ENCODE measurements at regions not wholly inside any gene's neighbourhood (a gene's known extent, or its start where the extent isn't known, plus 50 kb on each side); places are given as distances from the start of the nearest gene placed in this dataset.

GRCh38 chr12:90520002-90520734 lies 434.8 kb downstream of the CCER1 start:
- Histone ChIP-seq H3K36me3 (no peaks in the 10 kb centered on the region), H3K27me3 (replicated peaks) (no peaks in the 10 kb centered on the region), H3K9me3 (replicated peaks) (no peaks in the 10 kb centered on the region), H3K4me1 (replicated peaks) (no peaks in the 10 kb centered on the region), H3K4me3 (no peak overlapping the region), H3K27ac (no peak overlapping the region)
- no peak for DNase-seq (ENCODE audit: low read depth in 1 of 2, low spot score in 2 of 2)

- H3K4me1 ChIP-seq (replicated peaks): no peaks in the 10 kb centered on the region
- DNase-seq (ENCODE audit: low read depth in 1 of 2, low spot score in 2 of 2): no peak
- no peaks in the 10 kb centered on the region for H3K36me3 ChIP-seq
- no peak overlapping the region for H3K27ac ChIP-seq
- H3K4me3 ChIP-seq: no peak overlapping the region
- H3K9me3 ChIP-seq (replicated peaks): no peaks in the 10 kb centered on the region
- no peaks in the 10 kb centered on the region for H3K27me3 ChIP-seq (replicated peaks)
Measured at GRCh38 chr12:90519285-90519684, 435.7 kb downstream of the CCER1 start.

- H3K36me3 ChIP-seq: no peaks in the 10 kb centered on the region
- no peaks in the 10 kb centered on the region for H3K27me3 ChIP-seq (replicated peaks)
- H3K4me3 ChIP-seq: no peak overlapping the region
- no peaks in the 10 kb centered on the region for H3K9me3 ChIP-seq (replicated peaks)
- no peak for DNase-seq (ENCODE audit: low read depth in 1 of 2, low spot score in 2 of 2)
- H3K27ac ChIP-seq: no peak overlapping the region
- H3K4me1 ChIP-seq (replicated peaks): no peaks in the 10 kb centered on the region
Measured at GRCh38 chr12:90515199-90516175, 439.5 kb downstream of the CCER1 start.

- Histone ChIP-seq H3K27me3 (replicated peaks) (no peaks in the 10 kb centered on the region), H3K4me3 (no peak overlapping the region), H3K9me3 (replicated peaks) (no peaks in the 10 kb centered on the region), H3K27ac (no peak overlapping the region), H3K4me1 (replicated peaks) (no peaks in the 10 kb centered on the region), H3K36me3 (no peaks in the 10 kb centered on the region)
- no peak for DNase-seq (ENCODE audit: low read depth in 1 of 2, low spot score in 2 of 2)
Measured at GRCh38 chr12:90514325-90514724, 440.7 kb downstream of the CCER1 start.

- no peak overlapping the region for H3K27ac ChIP-seq
- H3K9me3 ChIP-seq (replicated peaks): no peaks in the 10 kb centered on the region
- no peak overlapping the region for H3K4me3 ChIP-seq
- no peak for DNase-seq (ENCODE audit: low read depth in 1 of 2, low spot score in 2 of 2)
- no peaks in the 10 kb centered on the region for H3K27me3 ChIP-seq (replicated peaks)
- no peaks in the 10 kb centered on the region for H3K36me3 ChIP-seq
- no peaks in the 10 kb centered on the region for H3K4me1 ChIP-seq (replicated peaks)
Measured at GRCh38 chr12:90512518-90512917, 442.5 kb downstream of the CCER1 start.

- Histone ChIP-seq H3K4me1 (replicated peaks) (no peaks in the 10 kb centered on the region), H3K27ac (no peak overlapping the region), H3K9me3 (replicated peaks) (no peaks in the 10 kb centered on the region), H3K36me3 (no peaks in the 10 kb centered on the region), H3K27me3 (replicated peaks) (no peaks in the 10 kb centered on the region), H3K4me3 (no peak overlapping the region)
- DNase-seq (ENCODE audit: low read depth in 1 of 2, low spot score in 2 of 2): no peak
Measured at GRCh38 chr12:90510948-90511347, 444.0 kb downstream of the CCER1 start.

- no peak for DNase-seq (ENCODE audit: low read depth in 1 of 2, low spot score in 2 of 2)
- Histone ChIP-seq H3K27ac (no peak overlapping the region), H3K27me3 (replicated peaks) (no peaks in the 10 kb centered on the region), H3K36me3 (no peaks in the 10 kb centered on the region), H3K9me3 (replicated peaks) (no peaks in the 10 kb centered on the region; the same call in 1 of the 2 replicates), H3K4me3 (no peak overlapping the region), H3K4me1 (replicated peaks) (no peaks in the 10 kb centered on the region)
Measured at GRCh38 chr12:90504806-90505205, 450.2 kb downstream of the CCER1 start.

- no peaks in the 10 kb centered on the region for H3K4me1 ChIP-seq (replicated peaks)
Measured at GRCh38 chr12:90502070-90502469, 452.9 kb downstream of the CCER1 start.

GRCh38 chr12:90501412-90501811 lies 453.6 kb downstream of the CCER1 start:
- Histone ChIP-seq H3K27ac (no peak overlapping the region), H3K4me3 (no peak overlapping the region), H3K9me3 (replicated peaks) (no peaks in the 10 kb centered on the region; the same call in 1 of the 2 replicates), H3K36me3 (no peaks in the 10 kb centered on the region), H3K4me1 (replicated peaks) (no peaks in the 10 kb centered on the region), H3K27me3 (replicated peaks) (no peaks in the 10 kb centered on the region)
- no peak for DNase-seq (ENCODE audit: low read depth in 1 of 2, low spot score in 2 of 2)

More at GRCh38 chr12:90502070-90502469, 452.9 kb downstream of the CCER1 start:
- H3K4me3 ChIP-seq: no peak overlapping the region
- no peaks in the 10 kb centered on the region; the same call in 1 of the 2 replicates for H3K9me3 ChIP-seq (replicated peaks)
- no peak for DNase-seq (ENCODE audit: low read depth in 1 of 2, low spot score in 2 of 2)
- H3K27me3 ChIP-seq (replicated peaks): no peaks in the 10 kb centered on the region
- no peak overlapping the region for H3K27ac ChIP-seq
- no peaks in the 10 kb centered on the region for H3K36me3 ChIP-seq

- Histone ChIP-seq H3K4me3 (no peak overlapping the region), H3K27me3 (replicated peaks) (no peaks in the 10 kb centered on the region), H3K4me1 (replicated peaks) (no peaks in the 10 kb centered on the region), H3K9me3 (replicated peaks) (no peaks in the 10 kb centered on the region; the same call in 1 of the 2 replicates), H3K27ac (no peak overlapping the region), H3K36me3 (no peaks in the 10 kb centered on the region)
- DNase-seq (ENCODE audit: low read depth in 1 of 2, low spot score in 2 of 2): no peak
Measured at GRCh38 chr12:90499795-90500194, 455.2 kb downstream of the CCER1 start.

GRCh38 chr12:90497923-90498545 lies 456.9 kb downstream of the CCER1 start:
- DNase-seq (ENCODE audit: low read depth in 1 of 2, low spot score in 2 of 2): no peak
- Histone ChIP-seq H3K4me1 (replicated peaks) (no peaks in the 10 kb centered on the region), H3K27me3 (replicated peaks) (no peaks in the 10 kb centered on the region)

GRCh38 chr12:90490355-90490754 lies 464.6 kb downstream of the CCER1 start:
- Histone ChIP-seq H3K36me3 (no peaks in the 10 kb centered on the region), H3K27me3 (replicated peaks) (no peaks in the 10 kb centered on the region), H3K27ac (no peak overlapping the region), H3K4me3 (no peak overlapping the region), H3K4me1 (replicated peaks) (no peaks in the 10 kb centered on the region), H3K9me3 (replicated peaks) (no peaks in the 10 kb centered on the region)
- DNase-seq (ENCODE audit: low read depth in 1 of 2, low spot score in 2 of 2): no peak

More at GRCh38 chr12:90497923-90498545, 456.9 kb downstream of the CCER1 start:
- Histone ChIP-seq H3K36me3 (no peaks in the 10 kb centered on the region), H3K27ac (no peak overlapping the region), H3K9me3 (replicated peaks) (no peaks in the 10 kb centered on the region; the same call in 1 of the 2 replicates), H3K4me3 (no peak overlapping the region)

- no peak overlapping the region for H3K27ac ChIP-seq
- no peaks in the 10 kb centered on the region for H3K4me1 ChIP-seq (replicated peaks)
- H3K9me3 ChIP-seq (replicated peaks): no peaks in the 10 kb centered on the region
- H3K27me3 ChIP-seq (replicated peaks): no peaks in the 10 kb centered on the region
- H3K4me3 ChIP-seq: no peak overlapping the region
- H3K36me3 ChIP-seq: no peaks in the 10 kb centered on the region
- DNase-seq (ENCODE audit: low read depth in 1 of 2, low spot score in 2 of 2): no peak
Measured at GRCh38 chr12:90489141-90489540, 465.8 kb downstream of the CCER1 start.
